ENCODE measurements at regions not wholly inside any gene's neighbourhood (a gene's known extent, or its start where the extent isn't known, plus 50 kb on each side); places are given as distances from the start of the nearest gene placed in this dataset.

GRCh38 chr2:5845798-5846330, 153.7 kb downstream of the SOX11 start:
- DNase-seq, result no peak

- DNase-seq, result no peak
These were observed 154.7 kb downstream of the SOX11 start for GRCh38 chr2:5846881-5847280.

GRCh38 chr2:5849562-5849961, 157.4 kb downstream of the SOX11 start:
- no peak for DNase-seq

GRCh38 chr2:5851410-5851809, 159.2 kb downstream of the SOX11 start:
- DNase-seq, result no peak

- DNase-seq, result no peak
These were observed 162.6 kb downstream of the SOX11 start for GRCh38 chr2:5854797-5855196.

GRCh38 chr2:5867056-5867455, 174.9 kb downstream of the SOX11 start:
- no peak for DNase-seq

- DNase-seq, result no peak
These were observed 176.7 kb downstream of the SOX11 start for GRCh38 chr2:5868931-5869330.

- DNase-seq, result no peak
These were observed 177.8 kb downstream of the SOX11 start for GRCh38 chr2:5869936-5870335.

GRCh38 chr2:5877360-5877759, 185.2 kb downstream of the SOX11 start:
- DNase-seq, result no peak

GRCh38 chr2:5885451-5886173, 193.4 kb downstream of the SOX11 start:
- DNase-seq, result no peak

GRCh38 chr2:5886462-5886861, 194.3 kb downstream of the SOX11 start:
- no peak for DNase-seq

- DNase-seq, result no peak
These were observed 195.9 kb downstream of the SOX11 start for GRCh38 chr2:5888126-5888525.

GRCh38 chr2:5889519-5889918, 197.3 kb downstream of the SOX11 start:
- no peak for DNase-seq

- DNase-seq, result no peak
These were observed 202.2 kb downstream of the SOX11 start for GRCh38 chr2:5894355-5894754.

GRCh38 chr2:5895284-5895683, 203.1 kb downstream of the SOX11 start:
- no peak for DNase-seq

GRCh38 chr2:5897249-5897648, 205.1 kb downstream of the SOX11 start:
- DNase-seq, result no peak

- no peak for DNase-seq
These were observed 206.5 kb downstream of the SOX11 start for GRCh38 chr2:5898667-5899066.

- DNase-seq, result no peak
These were observed 213.5 kb downstream of the SOX11 start for GRCh38 chr2:5905661-5906060.

GRCh38 chr2:5908071-5908470, 215.9 kb downstream of the SOX11 start:
- no peak for DNase-seq

- no peak for DNase-seq
These were observed 219.5 kb downstream of the SOX11 start for GRCh38 chr2:5911718-5912117.

GRCh38 chr2:5913711-5914395, 221.7 kb downstream of the SOX11 start:
- DNase-seq, result no peak

GRCh38 chr2:5914811-5915611, 222.8 kb downstream of the SOX11 start:
- DNase-seq, result no peak

- DNase-seq, result no peak
These were observed 223.7 kb downstream of the SOX11 start for GRCh38 chr2:5915881-5916310.

All from 8988T (cell line).